Fibroblast of lung (primary cell): ENCODE measurements at regions not wholly inside any gene's neighbourhood (a gene's known extent, or its start where the extent isn't known, plus 50 kb on each side); places are given as distances from the start of the nearest gene placed in this dataset.

Source experiments
- DNase-seq, 2 donors: peaks; one replicate each; pipeline versions ENCODE4 v3.0.0 to v3.0.0-alpha.2; 2010; ENCODE audit warnings: low read depth in 2 of 2
- H2AFZ ChIP-seq: 2 replicates; pipeline ENCODE4 v1.5.1; 2012; ENCODE audit warnings: low read length, control low read depth, inconsistent platforms
- H3K27ac ChIP-seq: 2 replicates; pipeline ENCODE4 v1.5.1; 2011; ENCODE audit warnings: low read length, control low read depth; ENCODE audit not compliant: insufficient read depth
- H3K27me3 ChIP-seq: 2 replicates; pipeline ENCODE4 v1.5.1; 2011; ENCODE audit warnings: mild to moderate bottlenecking, low read length; ENCODE audit not compliant: control insufficient read depth, insufficient read depth
- H3K36me3 ChIP-seq: 2 replicates; pipeline ENCODE4 v1.5.1; 2011; ENCODE audit warnings: low read length; ENCODE audit not compliant: control insufficient read depth, insufficient read depth
- H3K4me1 ChIP-seq: 2 replicates; pipeline ENCODE4 v1.5.1; 2011; ENCODE audit warnings: low read length; ENCODE audit not compliant: control insufficient read depth, insufficient read depth; ENCODE audit errors: extremely low read depth
- H3K4me2 ChIP-seq: 2 replicates; pipeline ENCODE4 v1.5.1; 2011; ENCODE audit warnings: low read length, control low read depth; ENCODE audit not compliant: insufficient read depth; ENCODE audit errors: extremely low read depth
- H3K4me3 ChIP-seq, 4 experiments: fragments of 200-600 bp in 1 of 4; sonication (generic) in 1 of 4; replicated peaks in 1 of 4; 2 replicates each; pipeline ENCODE4 v1.5.1; 2011 to 2016; ENCODE audit warnings: low read length in 4 of 4, low read depth in 3 of 4, mild to moderate bottlenecking in 3 of 4, control low read depth in 2 of 4, inconsistent platforms in 1 of 4, mixed read lengths in 1 of 4; ENCODE audit not compliant: insufficient read depth in 1 of 4; ENCODE audit errors: control extremely low read depth in 1 of 4
- H3K79me2 ChIP-seq: 2 replicates; pipeline ENCODE4 v1.5.1; 2012; ENCODE audit warnings: mild to moderate bottlenecking, low read length, inconsistent platforms; ENCODE audit not compliant: control insufficient read depth, insufficient read depth
- H3K9ac ChIP-seq: 2 replicates; pipeline ENCODE4 v1.5.1; 2011; ENCODE audit warnings: mild to moderate bottlenecking, low read length, control low read depth; ENCODE audit not compliant: insufficient read depth
- H3K9me3 ChIP-seq: 2 replicates; pipeline ENCODE4 v1.5.1; 2012; ENCODE audit warnings: low read depth, low read length; ENCODE audit not compliant: control insufficient read depth, insufficient read depth
- H4K20me1 ChIP-seq: 2 replicates; pipeline ENCODE4 v1.5.1; 2011; ENCODE audit warnings: low read length; ENCODE audit not compliant: control insufficient read depth, insufficient read depth; ENCODE audit errors: extremely low read depth
- EZH2 ChIP-seq: IDR thresholded peaks from 2 replicates; pipeline ENCODE4 v1.5.1; 2012; ENCODE audit warnings: low read length, control low read depth, mild to moderate bottlenecking; ENCODE audit errors: missing control alignments
- TF ChIP-seq, protein P1 (sequence below), 2 donors: IDR thresholded peaks in 1 of 2; conservative IDR thresholded peaks in 1 of 2; 1 replicate in 1 of 2; 2 replicates in 1 of 2; pipeline ENCODE4 v1.5.1; 2011 to 2012; ENCODE audit warnings: low read length in 2 of 2, control low read depth in 1 of 2, inconsistent platforms in 1 of 2, low read depth in 1 of 2, mild to moderate bottlenecking in 1 of 2

DNA sequence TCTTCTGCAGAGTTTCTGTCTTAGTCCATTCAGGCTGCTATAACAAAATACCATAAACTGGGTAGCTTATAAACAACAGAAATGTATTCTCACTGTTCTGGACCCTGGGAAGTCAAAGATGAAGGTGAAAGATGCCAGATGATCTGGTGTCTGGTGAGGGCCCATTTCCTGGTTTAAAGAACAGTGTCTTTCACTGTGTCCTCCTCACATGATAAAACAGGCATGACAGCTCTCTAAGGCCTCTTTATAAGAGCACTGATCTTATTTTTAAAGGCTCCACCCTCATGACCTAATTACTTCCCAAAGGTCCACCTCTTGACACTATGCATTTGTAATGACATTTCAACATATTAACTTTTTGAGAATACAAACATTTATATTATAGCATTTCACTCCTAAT is 250.2 kb upstream of the ZRANB2 start:
- Histone ChIP-seq H3K9me3 (no peaks in the 10 kb centered on the region), H2AFZ (no peak overlapping the region), H3K4me3 (no peak overlapping the region), H3K36me3 (no peaks in the 10 kb centered on the region), H3K27me3 (no peaks in the 10 kb centered on the region), H3K9ac (no peak overlapping the region), H3K79me2 (no peaks in the 10 kb centered on the region), H4K20me1 (no peaks in the 10 kb centered on the region), H3K27ac (no peak overlapping the region), H3K4me2 (no peak overlapping the region), H3K4me1 (no peaks in the 10 kb centered on the region)
- TF ChIP-seq EZH2: no peak
- TF ChIP-seq, protein P1, sequence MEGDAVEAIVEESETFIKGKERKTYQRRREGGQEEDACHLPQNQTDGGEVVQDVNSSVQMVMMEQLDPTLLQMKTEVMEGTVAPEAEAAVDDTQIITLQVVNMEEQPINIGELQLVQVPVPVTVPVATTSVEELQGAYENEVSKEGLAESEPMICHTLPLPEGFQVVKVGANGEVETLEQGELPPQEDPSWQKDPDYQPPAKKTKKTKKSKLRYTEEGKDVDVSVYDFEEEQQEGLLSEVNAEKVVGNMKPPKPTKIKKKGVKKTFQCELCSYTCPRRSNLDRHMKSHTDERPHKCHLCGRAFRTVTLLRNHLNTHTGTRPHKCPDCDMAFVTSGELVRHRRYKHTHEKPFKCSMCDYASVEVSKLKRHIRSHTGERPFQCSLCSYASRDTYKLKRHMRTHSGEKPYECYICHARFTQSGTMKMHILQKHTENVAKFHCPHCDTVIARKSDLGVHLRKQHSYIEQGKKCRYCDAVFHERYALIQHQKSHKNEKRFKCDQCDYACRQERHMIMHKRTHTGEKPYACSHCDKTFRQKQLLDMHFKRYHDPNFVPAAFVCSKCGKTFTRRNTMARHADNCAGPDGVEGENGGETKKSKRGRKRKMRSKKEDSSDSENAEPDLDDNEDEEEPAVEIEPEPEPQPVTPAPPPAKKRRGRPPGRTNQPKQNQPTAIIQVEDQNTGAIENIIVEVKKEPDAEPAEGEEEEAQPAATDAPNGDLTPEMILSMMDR (conservative IDR thresholded peaks at IDR 0.05 in 1 of 2, IDR thresholded peaks at IDR 0.05 in 1 of 2; ENCODE audit: low read depth in 1 of 2, low read length in 2 of 2): no peak
- no peak for DNase-seq

DNA sequence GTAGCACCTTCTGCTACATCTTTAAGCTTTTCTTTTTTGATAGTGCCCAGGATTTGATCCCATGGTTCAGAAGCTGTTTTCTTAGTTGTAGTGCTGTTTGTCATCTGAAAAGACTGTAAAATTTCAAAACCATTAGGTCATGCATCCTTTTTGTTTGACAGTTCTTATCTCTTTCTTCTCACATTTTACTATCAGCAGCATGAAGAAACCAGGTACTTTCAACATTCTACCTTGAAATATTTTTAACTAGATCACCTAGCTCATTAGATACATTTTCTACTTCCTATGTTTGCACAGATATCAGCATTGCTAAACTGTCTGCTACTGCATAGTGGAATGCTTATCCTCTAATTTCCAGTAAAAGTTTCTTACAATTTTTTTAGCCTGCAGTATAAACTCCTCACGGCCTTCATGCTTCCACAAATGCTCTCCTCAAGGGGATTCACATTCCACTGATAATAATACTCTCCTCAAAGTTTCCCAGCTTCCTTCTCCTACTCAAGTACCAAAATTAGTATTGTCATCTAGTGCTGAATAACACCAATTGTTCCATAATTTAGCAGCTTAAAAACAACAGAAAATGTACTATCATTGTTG is 243.9 kb upstream of the ZRANB2 start:
- no peaks in the 10 kb centered on the region for H3K79me2 ChIP-seq
- no peak overlapping the region for H2AFZ ChIP-seq
- H4K20me1 ChIP-seq: no peaks in the 10 kb centered on the region
- no peaks in the 10 kb centered on the region for H3K4me1 ChIP-seq
- no peak for DNase-seq
- H3K4me3 ChIP-seq: no peak overlapping the region
- H3K27ac ChIP-seq: no peak overlapping the region
- H3K9me3 ChIP-seq: no peaks in the 10 kb centered on the region
- H3K27me3 ChIP-seq: no peaks in the 10 kb centered on the region
- no peak overlapping the region for H3K9ac ChIP-seq
- no peak overlapping the region for H3K4me2 ChIP-seq
- H3K36me3 ChIP-seq: no peaks in the 10 kb centered on the region
- TF ChIP-seq, protein P1 (conservative IDR thresholded peaks at IDR 0.05 in 1 of 2, IDR thresholded peaks at IDR 0.05 in 1 of 2; ENCODE audit: low read depth in 1 of 2, low read length in 2 of 2): no peak
- TF ChIP-seq EZH2: no peak

DNA sequence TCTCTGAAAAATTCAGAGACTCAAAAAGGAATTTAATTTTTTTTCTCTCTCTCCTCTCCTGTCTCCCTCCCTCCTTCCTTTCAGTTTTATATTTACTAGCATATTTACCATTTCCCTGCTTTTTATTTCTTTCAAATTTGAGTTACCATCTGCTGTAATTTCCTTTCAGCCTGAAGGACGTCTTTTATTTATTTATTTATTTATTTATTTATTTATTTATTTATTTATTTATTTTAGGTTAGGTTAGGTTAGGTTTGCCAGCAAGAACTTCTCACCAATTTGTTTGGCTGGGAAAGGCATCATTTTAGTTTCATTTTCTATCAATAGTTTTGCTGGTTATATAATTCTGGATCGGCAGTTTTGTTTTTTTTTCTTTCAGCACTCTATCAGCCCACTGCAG is 231.7 kb upstream of the ZRANB2 start:
- Histone ChIP-seq H3K4me2 (no peak overlapping the region), H3K79me2 (no peaks in the 10 kb centered on the region)

More for the DNA sequence above, 231.7 kb upstream of the ZRANB2 start:
- no peak for DNase-seq
- no peaks in the 10 kb centered on the region for H3K4me1 ChIP-seq
- TF ChIP-seq, protein P1 (conservative IDR thresholded peaks at IDR 0.05 in 1 of 2, IDR thresholded peaks at IDR 0.05 in 1 of 2; ENCODE audit: low read depth in 1 of 2, low read length in 2 of 2): no peak
- no peak for TF ChIP-seq EZH2
- H2AFZ ChIP-seq: no peak overlapping the region
- no peaks in the 10 kb centered on the region for H4K20me1 ChIP-seq
- no peak overlapping the region for H3K9ac ChIP-seq
- no peaks in the 10 kb centered on the region for H3K9me3 ChIP-seq
- no peaks in the 10 kb centered on the region for H3K36me3 ChIP-seq
- no peak overlapping the region for H3K27ac ChIP-seq
- H3K27me3 ChIP-seq: no peaks in the 10 kb centered on the region
- H3K4me3 ChIP-seq: no peak overlapping the region
